IMR-90 (cell line): ENCODE measurements at regions not wholly inside any gene's neighbourhood (a gene's known extent, or its start where the extent isn't known, plus 50 kb on each side); places are given as distances from the start of the nearest gene placed in this dataset.
"Not testable (repeated sequence)": the region's sequence is repeated elsewhere in the genome, so short reads cannot be mapped to it uniquely, and the experiment has no call there.

Experiments
- ATAC-seq: fragments of 200-7000 bp; cut with Tn5 transposase; 2 replicates; pipeline ENCODE4 v1.9.1; 2020; ENCODE audit warnings: low read depth, mild to moderate bottlenecking, moderate library complexity
- BruUV-seq: library from RNA; stranded (reverse); fragments of 400-500 nt; replicated peaks from 2 replicates; lab custom pipeline; 2021; lab: Mats Ljungman, UMichigan
- CTCF ChIA-PET: fragments of 300-600 bp; formaldehyde crosslinking; extraction: SDS; loops from one replicate; lab custom pipeline; 2021; ENCODE audit warnings: antibody characterized with exemption; lab: Yijun Ruan, JAX
- POLR2A ChIA-PET: fragments of 300-600 bp; sonication (Branson Sonifier 250); formaldehyde crosslinking; loops from one replicate; lab custom pipeline; 2022; ENCODE audit warnings: antibody characterized with exemption; ENCODE audit not compliant: unreplicated experiment; lab: Charles Lee
- DNase-seq: peaks from one replicate; pipeline ENCODE4 v3.0.0; 2013
- H2AFZ ChIP-seq: replicated peaks from 2 replicates; pipeline ENCODE3; 2013; ENCODE audit warnings: low read length, mild to moderate bottlenecking; ENCODE audit not compliant: poor library complexity
- H2AK5ac ChIP-seq: 2 replicates; pipeline ENCODE4 v1.6.1; 2013; ENCODE audit warnings: low read depth, low read length, inconsistent platforms
- H2AK9ac ChIP-seq: replicated peaks from 2 replicates; pipeline ENCODE3; 2013; ENCODE audit warnings: mild to moderate bottlenecking, low read depth, low read length, moderate library complexity; ENCODE audit not compliant: poor library complexity
- H2BK120ac ChIP-seq: 2 replicates; pipeline ENCODE4 v1.6.1; 2013; ENCODE audit warnings: low read depth, low read length, inconsistent platforms
- H2BK15ac ChIP-seq: 3 replicates; pipeline ENCODE4 v1.6.1; 2013; ENCODE audit warnings: low read depth, low read length, inconsistent platforms
- H2BK20ac ChIP-seq: 2 replicates; pipeline ENCODE4 v1.6.1; 2013; ENCODE audit warnings: low read depth, mild to moderate bottlenecking, inconsistent platforms, low read length, moderate library complexity
- H2BK5ac ChIP-seq: 2 replicates; pipeline ENCODE4 v1.6.1; 2013; ENCODE audit warnings: mild to moderate bottlenecking, low read depth, low read length, inconsistent platforms; ENCODE audit not compliant: poor library complexity, severe bottlenecking
- H3K14ac ChIP-seq: replicated peaks from 2 replicates; pipeline ENCODE4 v1.6.1; 2013; ENCODE audit warnings: low read depth, low read length, inconsistent platforms
- H3K18ac ChIP-seq: 2 replicates; pipeline ENCODE4 v1.6.1; 2013; ENCODE audit warnings: low read depth, low read length, control low read depth
- H3K23ac ChIP-seq: 2 replicates; pipeline ENCODE4 v1.6.1; 2013; ENCODE audit warnings: low read depth, low read length, inconsistent platforms
- H3K27ac ChIP-seq: 2 replicates; pipeline ENCODE4 v1.5.1; 2013; ENCODE audit warnings: mild to moderate bottlenecking, control low read depth, low read length; ENCODE audit not compliant: insufficient read depth
- H3K27me3 ChIP-seq: 2 replicates; pipeline ENCODE4 v1.6.1; 2013; ENCODE audit warnings: low read length; ENCODE audit not compliant: control insufficient read depth, insufficient read depth
- H3K36me3 ChIP-seq: 2 replicates; pipeline ENCODE4 v1.6.1; 2013; ENCODE audit warnings: low read length, mixed read lengths; ENCODE audit not compliant: control insufficient read depth, insufficient read depth
- H3K4ac ChIP-seq: 2 replicates; pipeline ENCODE4 v1.6.1; 2013; ENCODE audit warnings: low read depth, low read length, inconsistent platforms
- H3K4me1 ChIP-seq: 2 replicates; pipeline ENCODE4 v1.6.1; 2013; ENCODE audit warnings: low read length, mixed read lengths; ENCODE audit not compliant: control insufficient read depth, insufficient read depth
- H3K4me2 ChIP-seq: 2 replicates; pipeline ENCODE4 v1.6.1; 2013; ENCODE audit warnings: low read depth, mild to moderate bottlenecking, control low read depth, low read length, moderate library complexity
- H3K4me3 ChIP-seq: 2 replicates; pipeline ENCODE4 v1.5.1; 2013; ENCODE audit warnings: low read depth, mild to moderate bottlenecking, control low read depth, low read length, moderate library complexity; ENCODE audit not compliant: insufficient read depth
- H3K56ac ChIP-seq: 2 replicates; pipeline ENCODE4 v1.6.1; 2013; ENCODE audit warnings: low read length, inconsistent platforms; ENCODE audit not compliant: insufficient read depth; ENCODE audit errors: extremely low read depth
- H3K79me1 ChIP-seq, 2 experiments: 2 replicates each; pipeline ENCODE4 v1.6.1; 2013; ENCODE audit warnings: low read length in 2 of 2, inconsistent platforms in 1 of 2, low read depth in 1 of 2
- H3K9ac ChIP-seq: 2 replicates; pipeline ENCODE4 v1.6.1; 2013; ENCODE audit warnings: low read depth, low read length, control low read depth
- H3K9me1 ChIP-seq: 2 replicates; pipeline ENCODE4 v1.6.1; 2013; ENCODE audit warnings: low read length, inconsistent platforms; ENCODE audit not compliant: insufficient read depth
- H3K9me3 ChIP-seq: 2 replicates; pipeline ENCODE4 v1.6.1; 2013; ENCODE audit warnings: low read length; ENCODE audit not compliant: control insufficient read depth, insufficient read depth
- H4K20me1 ChIP-seq: 2 replicates; pipeline ENCODE4 v1.6.1; 2013; ENCODE audit warnings: low read length, inconsistent platforms; ENCODE audit not compliant: insufficient read depth
- H4K5ac ChIP-seq: 2 replicates; pipeline ENCODE4 v1.6.1; 2013; ENCODE audit warnings: mild to moderate bottlenecking, low read depth, low read length, control low read depth
- H4K8ac ChIP-seq, 2 experiments: 2 replicates each; pipeline ENCODE4 v1.6.1; 2013; ENCODE audit warnings: low read depth in 2 of 2, low read length in 2 of 2, control low read depth in 1 of 2, inconsistent platforms in 1 of 2
- H4K91ac ChIP-seq: 2 replicates; pipeline ENCODE4 v1.6.1; 2013; ENCODE audit warnings: low read depth, low read length, inconsistent platforms; ENCODE audit not compliant: insufficient read depth
- WGBS, 2 experiments: methylation state at CpG; one replicate each; pipeline versions ENCODE4 v1.1.5 to v1.1.7; 2013; ENCODE audit warnings: missing lambda C conversion rate in 2 of 2; ENCODE audit not compliant: insufficient read length in 1 of 2; ENCODE audit errors: extremely low coverage in 2 of 2; 5-methylcytosine and 5-hydroxymethylcytosine counted together
- dilution Hi-C: fragments of 300-500 bp; cut with HindIII; formaldehyde crosslinking; loops from one replicate; pipeline ENCODE4 v1.14.3; 2018; ENCODE audit warnings: low sequenced_read_pairs; ENCODE audit not compliant: unreplicated experiment
- in situ Hi-C: fragments of 300-500 bp; cut with MboI; formaldehyde crosslinking; loops from 3 replicates; pipeline ENCODE4 v1.14.3; 2019; ENCODE audit warnings: low sequenced_read_pairs, inconsistent platforms, mixed read lengths
- intact Hi-C: fragments of 100-400 bp; cut with micrococcal nuclease; formaldehyde crosslinking; loops from 2 replicates; pipeline ENCODE4 v1.10.0; 2022

DNA sequence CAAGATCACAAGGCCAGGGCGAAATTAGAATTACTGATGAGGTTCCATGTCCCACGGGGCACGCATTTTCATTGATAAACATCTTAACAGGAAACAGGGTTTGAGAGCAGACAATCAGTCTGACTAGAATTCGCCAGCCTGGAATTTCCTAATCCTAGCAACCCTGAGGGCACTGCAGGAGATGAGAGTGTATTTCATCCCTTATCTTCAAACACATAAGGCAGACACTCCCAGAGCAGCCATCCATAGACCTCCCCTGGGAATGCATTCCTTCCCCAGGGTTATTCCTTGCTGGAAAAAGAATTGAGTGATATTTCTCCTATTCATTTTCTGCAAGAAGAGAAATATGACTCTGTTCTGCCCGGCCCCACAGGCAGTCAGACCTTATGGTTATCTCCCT, 821.7 kb downstream of the MAT2B start:
- H3K4me1 ChIP-seq, H3K9me1 ChIP-seq, H3K9ac ChIP-seq, H4K5ac ChIP-seq, H3K36me3 ChIP-seq, BruUV-seq, H2AK5ac ChIP-seq, H3K27me3 ChIP-seq, H3K56ac ChIP-seq, H2BK5ac ChIP-seq, H2BK20ac ChIP-seq, H3K79me1 ChIP-seq, H3K4ac ChIP-seq, H3K9me3 ChIP-seq, in situ Hi-C loops, ATAC-seq, H3K23ac ChIP-seq, H3K4me3 ChIP-seq, H2AFZ ChIP-seq, H4K8ac ChIP-seq, dilution Hi-C loops, H4K20me1 ChIP-seq, H2AK9ac ChIP-seq, H2BK15ac ChIP-seq, H2BK120ac ChIP-seq, H3K14ac ChIP-seq, H3K18ac ChIP-seq, intact Hi-C loops, DNase-seq, H3K27ac ChIP-seq, CTCF ChIA-PET, H3K4me2 ChIP-seq, H4K91ac ChIP-seq, POLR2A ChIA-PET: not testable (repeated sequence)
- WGBS, 2 experiments = 78% methylated on average over 1 of the region's 5 CpGs; no CpG with 5 or more reads in 1 of the 2 experiments
